SK-N-SH treated with all-trans-retinoic acid at 6 μM for 48 hours (cell line): ENCODE measurements at regions not wholly inside any gene's neighbourhood (a gene's known extent, or its start where the extent isn't known, plus 50 kb on each side); places are given as distances from the start of the nearest gene placed in this dataset.

ENCODE experiments used
- ATAC-seq: fragments of 200-7000 bp; cut with Tn5 transposase; 3 replicates; pipeline ENCODE4 v1.9.1; 2020; ENCODE audit warnings: mild to moderate bottlenecking, moderate library complexity
- ARNTL ChIP-seq: fragments of 450-650 bp; formaldehyde crosslinking; IDR thresholded peaks from 2 replicates; pipeline ENCODE4 v1.5.0; 2020; ENCODE audit warnings: low read depth, mild to moderate bottlenecking, moderate library complexity, borderline replicate concordance
- BACH2 ChIP-seq: fragments of 250-450 bp; sonication (Bioruptor Pico); IDR thresholded peaks from 2 replicates; pipeline ENCODE4 v1.9.0; 2021; ENCODE audit warnings: mild to moderate bottlenecking, borderline replicate concordance
- CREB5 ChIP-seq: fragments of 250-450 bp; sonication (Bioruptor Pico); IDR thresholded peaks from 2 replicates; pipeline ENCODE4 v1.5.1; 2020; ENCODE audit warnings: low read depth, mild to moderate bottlenecking, moderate library complexity
- CSDC2 ChIP-seq: fragments of 250-450 bp; sonication (Bioruptor Pico); IDR thresholded peaks from 2 replicates; pipeline ENCODE4 v1.5.0; 2020; ENCODE audit warnings: mild to moderate bottlenecking, moderate library complexity
- CSRNP3 ChIP-seq: fragments of 250-450 bp; sonication (Bioruptor Pico); IDR thresholded peaks from 2 replicates; pipeline ENCODE4 v1.5.1; 2021; ENCODE audit warnings: mild to moderate bottlenecking, moderate library complexity
- ESRRG ChIP-seq: fragments of 250-450 bp; sonication (Bioruptor Pico); IDR thresholded peaks from 2 replicates; pipeline ENCODE4 v1.6.1; 2021; ENCODE audit warnings: mild to moderate bottlenecking
- GLIS3 ChIP-seq: fragments of 250-450 bp; sonication (Bioruptor Pico); IDR thresholded peaks from 2 replicates; pipeline ENCODE4 v1.5.0; 2020; ENCODE audit warnings: mild to moderate bottlenecking, moderate library complexity
- ISL1 ChIP-seq: fragments of 250-450 bp; sonication (Bioruptor Pico); IDR thresholded peaks from 2 replicates; pipeline ENCODE4 v2.1.2; 2022; ENCODE audit warnings: mild to moderate bottlenecking, moderate library complexity
- OSR1 ChIP-seq: fragments of 250-450 bp; sonication (Bioruptor Pico); IDR thresholded peaks from 2 replicates; pipeline ENCODE4 v1.8.0; 2022; ENCODE audit warnings: moderate library complexity, mild to moderate bottlenecking, inconsistent platforms
- PATZ1 ChIP-seq: fragments of 250-450 bp; sonication (Bioruptor Pico); IDR thresholded peaks from 2 replicates; pipeline ENCODE4 v1.8.0; 2020; ENCODE audit warnings: mild to moderate bottlenecking, moderate library complexity, borderline replicate concordance
- POU6F1 ChIP-seq: fragments of 250-450 bp; sonication (Bioruptor Pico); IDR thresholded peaks from 2 replicates; pipeline ENCODE4 v1.8.0; 2021; ENCODE audit warnings: low read depth, mild to moderate bottlenecking, moderate library complexity, borderline replicate concordance
- PPARA ChIP-seq: fragments of 250-450 bp; sonication (Bioruptor Pico); IDR thresholded peaks from 2 replicates; pipeline ENCODE4 v1.5.0; 2020; ENCODE audit warnings: mild to moderate bottlenecking, borderline replicate concordance
- SNAI2 ChIP-seq: fragments of 250-450 bp; sonication (Bioruptor Pico); IDR thresholded peaks from 2 replicates; pipeline ENCODE4 v1.5.0; 2020; ENCODE audit warnings: mild to moderate bottlenecking, moderate library complexity
- TOX ChIP-seq: fragments of 250-450 bp; sonication (Bioruptor Pico); IDR thresholded peaks from 2 replicates; pipeline ENCODE4 v1.8.0; 2021; ENCODE audit warnings: mild to moderate bottlenecking, moderate library complexity, borderline replicate concordance
- TSHZ2 ChIP-seq: fragments of 250-450 bp; sonication (Bioruptor Pico); IDR thresholded peaks from 2 replicates; pipeline ENCODE4 v1.5.0; 2020; ENCODE audit warnings: mild to moderate bottlenecking, moderate library complexity
- ZC3H10 ChIP-seq: fragments of 250-450 bp; sonication (Bioruptor Pico); IDR thresholded peaks from 2 replicates; pipeline ENCODE4 v1.5.1; 2021; ENCODE audit warnings: mild to moderate bottlenecking, moderate library complexity
- ZFP3 ChIP-seq: fragments of 250-450 bp; sonication (Bioruptor Pico); IDR thresholded peaks from 2 replicates; pipeline ENCODE4 v1.5.0; 2020; ENCODE audit warnings: mild to moderate bottlenecking, moderate library complexity
- ZFP30 ChIP-seq: fragments of 450-650 bp; formaldehyde crosslinking; IDR thresholded peaks from 2 replicates; pipeline ENCODE4 v1.5.0; 2022; ENCODE audit warnings: mild to moderate bottlenecking, moderate library complexity
- ZNF565 ChIP-seq: fragments of 450-650 bp; formaldehyde crosslinking; conservative IDR thresholded peaks from 2 replicates; pipeline ENCODE4 v1.5.0; 2020; ENCODE audit warnings: low read depth, mild to moderate bottlenecking, moderate library complexity
- ZNF70 ChIP-seq: fragments of 450-650 bp; formaldehyde crosslinking; IDR thresholded peaks from 2 replicates; pipeline ENCODE4 v1.5.0; 2020; ENCODE audit warnings: mild to moderate bottlenecking, moderate library complexity
- ZNF8 ChIP-seq: fragments of 450-650 bp; formaldehyde crosslinking; IDR thresholded peaks from 2 replicates; pipeline ENCODE4 v1.5.0; 2020; ENCODE audit warnings: mild to moderate bottlenecking, moderate library complexity

GRCh38 chr15:81625896-81626295 lies 251.9 kb upstream of the TMC3 start:
- TF ChIP-seq ZC3H10 (CRISPR knock-in tag) (no peak), ZNF565 (CRISPR knock-in tag) (no peak), ZNF70 (CRISPR knock-in tag) (no peak), TSHZ2 (CRISPR knock-in tag) (no peak), ARNTL (CRISPR knock-in tag) (no peak), ZFP3 (CRISPR knock-in tag) (no peak), CSDC2 (no peak), BACH2 (no peak), GLIS3 (CRISPR knock-in tag) (no peak), ESRRG (CRISPR knock-in tag) (no peak), PATZ1 (no peak), CSRNP3 (no peak), ISL1 (CRISPR knock-in tag) (no peak), TOX (no peak), POU6F1 (CRISPR knock-in tag) (no peak), SNAI2 (CRISPR knock-in tag) (no peak), CREB5 (CRISPR knock-in tag) (no peak), ZFP30 (CRISPR knock-in tag) (no peak), PPARA (CRISPR knock-in tag) (no peak), ZNF8 (no peak)
- ATAC-seq = no peak

GRCh38 chr15:81619002-81619401 lies 245.0 kb upstream of the TMC3 start:
- ATAC-seq = no peak
- TF ChIP-seq ESRRG (CRISPR knock-in tag) = no peak
- no peak for TF ChIP-seq ZNF565 (CRISPR knock-in tag)
- no peak for TF ChIP-seq ZFP3 (CRISPR knock-in tag)
- no peak for TF ChIP-seq OSR1 (CRISPR knock-in tag)
- TF ChIP-seq TOX = no peak
- no peak for TF ChIP-seq ZC3H10 (CRISPR knock-in tag)
- no peak for TF ChIP-seq CREB5 (CRISPR knock-in tag)

GRCh38 chr15:81612631-81613030 lies 238.6 kb upstream of the TMC3 start:
- ATAC-seq = no peak
- TF ChIP-seq POU6F1 (CRISPR knock-in tag) = no peak
- TF ChIP-seq BACH2 = no peak
- no peak for TF ChIP-seq ARNTL (CRISPR knock-in tag)
- TF ChIP-seq ESRRG (CRISPR knock-in tag) = no peak
- TF ChIP-seq TSHZ2 (CRISPR knock-in tag) = no peak
- TF ChIP-seq ZFP30 (CRISPR knock-in tag) = no peak
- no peak for TF ChIP-seq GLIS3 (CRISPR knock-in tag)
- TF ChIP-seq ZNF70 (CRISPR knock-in tag) = no peak
